HL-60 (cell line): ENCODE measurements at regions not wholly inside any gene's neighbourhood (a gene's known extent, or its start where the extent isn't known, plus 50 kb on each side); places are given as distances from the start of the nearest gene placed in this dataset.

Source experiments
- POLR2AphosphoS5 ChIP-seq: IDR thresholded peaks from 2 replicates; pipeline ENCODE4 v1.6.1; 2012; ENCODE audit warnings: low read depth
- TF ChIP-seq, protein P1 (sequence below): IDR thresholded peaks from one replicate; pipeline ENCODE4 v1.5.1; 2011; ENCODE audit warnings: low read length, control low read depth, inconsistent platforms; ENCODE audit not compliant: insufficient read depth

GRCh38 chr5:106088462-106088861 is 1582.3 kb downstream of the EFNA5 start:
- TF ChIP-seq, protein P1, sequence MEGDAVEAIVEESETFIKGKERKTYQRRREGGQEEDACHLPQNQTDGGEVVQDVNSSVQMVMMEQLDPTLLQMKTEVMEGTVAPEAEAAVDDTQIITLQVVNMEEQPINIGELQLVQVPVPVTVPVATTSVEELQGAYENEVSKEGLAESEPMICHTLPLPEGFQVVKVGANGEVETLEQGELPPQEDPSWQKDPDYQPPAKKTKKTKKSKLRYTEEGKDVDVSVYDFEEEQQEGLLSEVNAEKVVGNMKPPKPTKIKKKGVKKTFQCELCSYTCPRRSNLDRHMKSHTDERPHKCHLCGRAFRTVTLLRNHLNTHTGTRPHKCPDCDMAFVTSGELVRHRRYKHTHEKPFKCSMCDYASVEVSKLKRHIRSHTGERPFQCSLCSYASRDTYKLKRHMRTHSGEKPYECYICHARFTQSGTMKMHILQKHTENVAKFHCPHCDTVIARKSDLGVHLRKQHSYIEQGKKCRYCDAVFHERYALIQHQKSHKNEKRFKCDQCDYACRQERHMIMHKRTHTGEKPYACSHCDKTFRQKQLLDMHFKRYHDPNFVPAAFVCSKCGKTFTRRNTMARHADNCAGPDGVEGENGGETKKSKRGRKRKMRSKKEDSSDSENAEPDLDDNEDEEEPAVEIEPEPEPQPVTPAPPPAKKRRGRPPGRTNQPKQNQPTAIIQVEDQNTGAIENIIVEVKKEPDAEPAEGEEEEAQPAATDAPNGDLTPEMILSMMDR = no peak
- no peak for TF ChIP-seq POLR2AphosphoS5
